Stimulated activated CD4-positive, alpha-beta T cell treated with anti-CD3 and anti-CD28 coated beads, Interleukin-1b, Interleukin-23, amount 100 ng/mL, for 24 hours (primary cell): ENCODE measurements at regions not wholly inside any gene's neighbourhood (a gene's known extent, or its start where the extent isn't known, plus 50 kb on each side); places are given as distances from the start of the nearest gene placed in this dataset.

Experiments used
- DNase-seq, 4 experiments: peaks; one replicate each; pipeline ENCODE4 v3.0.0-alpha.2; 2020; ENCODE audit warnings: low read depth in 4 of 4, low spot score in 1 of 4

GRCh38 chr12:125650587-125650986 lies 585.4 kb downstream of the AACS start:
- no peak for DNase-seq

GRCh38 chr12:125651625-125652024 lies 586.4 kb downstream of the AACS start:
- no peak for DNase-seq

GRCh38 chr12:125652681-125653080 lies 587.4 kb downstream of the AACS start:
- DNase-seq, result no peak

GRCh38 chr12:125657681-125658080 lies 592.4 kb downstream of the AACS start:
- no peak for DNase-seq

- DNase-seq, result no peak
These were observed 609.5 kb downstream of the AACS start for GRCh38 chr12:125674554-125675338.

- DNase-seq, result no peak
These were observed 611.1 kb downstream of the AACS start for GRCh38 chr12:125676366-125676765.

GRCh38 chr12:125677829-125678228 lies 612.6 kb downstream of the AACS start:
- DNase-seq, result no peak

- DNase-seq, result no peak
These were observed 613.4 kb downstream of the AACS start for GRCh38 chr12:125678589-125678993.

- peak in 1 of 4 experiments; percentile 23 for DNase-seq
These were observed 618.6 kb downstream of the AACS start for GRCh38 chr12:125683748-125684381.

- DNase-seq, result no peak
These were observed 619.9 kb downstream of the AACS start for GRCh38 chr12:125684968-125685790.

GRCh38 chr12:125685915-125686314 lies 620.7 kb downstream of the AACS start:
- no peak for DNase-seq

- no peak for DNase-seq
These were observed 622.2 kb downstream of the AACS start for GRCh38 chr12:125687403-125687802.

GRCh38 chr12:125687820-125688219 lies 622.6 kb downstream of the AACS start:
- no peak for DNase-seq

GRCh38 chr12:125688223-125688622 lies 623.0 kb downstream of the AACS start:
- DNase-seq, result no peak

GRCh38 chr12:125688881-125689280 lies 623.6 kb downstream of the AACS start:
- DNase-seq, result no peak

- DNase-seq, result no peak
These were observed 624.6 kb downstream of the AACS start for GRCh38 chr12:125689576-125690410.

GRCh38 chr12:125690841-125691240 lies 625.6 kb downstream of the AACS start:
- no peak for DNase-seq

- no peak for DNase-seq
These were observed 630.8 kb downstream of the AACS start for GRCh38 chr12:125696054-125696453.

GRCh38 chr12:125704803-125705202 lies 639.6 kb downstream of the AACS start:
- no peak for DNase-seq

- DNase-seq, result no peak
These were observed 655.7 kb downstream of the AACS start for GRCh38 chr12:125720961-125721360.

GRCh38 chr12:125734137-125734536 lies 668.9 kb downstream of the AACS start:
- DNase-seq, result no peak
